ENCODE measurements at regions not wholly inside any gene's neighbourhood (a gene's known extent, or its start where the extent isn't known, plus 50 kb on each side); places are given as distances from the start of the nearest gene placed in this dataset.
"Not testable (repeated sequence)": the region's sequence is repeated elsewhere in the genome, so short reads cannot be mapped to it uniquely, and the experiment has no call there.

- DNase-seq (ENCODE audit: low read depth in 2 of 2) = no peak
Measured at GRCh38 chr4:63080934-63081333, 1328.3 kb downstream of the TECRL start.

- no peak for DNase-seq (ENCODE audit: low read depth in 2 of 2)
Measured at GRCh38 chr4:63063760-63064159, 1345.5 kb downstream of the TECRL start.

GRCh38 chr4:63062891-63063290 lies 1346.4 kb downstream of the TECRL start:
- DNase-seq (ENCODE audit: low read depth in 2 of 2) = not testable (repeated sequence)

GRCh38 chr4:63049726-63050125 lies 1359.5 kb downstream of the TECRL start:
- peak; percentile 2 to 8 for DNase-seq (ENCODE audit: low read depth in 2 of 2)

- DNase-seq (ENCODE audit: low read depth in 2 of 2) = no peak
Measured at GRCh38 chr4:63049278-63049677, 1360.0 kb downstream of the TECRL start.

- no peak for DNase-seq (ENCODE audit: low read depth in 2 of 2)
Measured at GRCh38 chr4:63036159-63036866, 1372.9 kb downstream of the TECRL start.

GRCh38 chr4:63029380-63029779 lies 1379.9 kb downstream of the TECRL start:
- DNase-seq (ENCODE audit: low read depth in 2 of 2) = no peak

GRCh38 chr4:63020661-63021060 lies 1388.6 kb downstream of the TECRL start:
- no peak for DNase-seq (ENCODE audit: low read depth in 2 of 2)

- DNase-seq (ENCODE audit: low read depth in 2 of 2) = no peak
Measured at GRCh38 chr4:63017300-63017699, 1392.0 kb downstream of the TECRL start.

GRCh38 chr4:62970846-62971245 lies 1438.4 kb downstream of the TECRL start:
- no peak for DNase-seq (ENCODE audit: low read depth in 2 of 2)

GRCh38 chr4:62960415-62960814 lies 1448.8 kb downstream of the TECRL start:
- DNase-seq (ENCODE audit: low read depth in 2 of 2) = no peak

GRCh38 chr4:62953752-62954151 lies 1455.5 kb downstream of the TECRL start:
- no peak for DNase-seq (ENCODE audit: low read depth in 2 of 2)

GRCh38 chr4:62952366-62952765 lies 1456.9 kb downstream of the TECRL start:
- DNase-seq (ENCODE audit: low read depth in 2 of 2) = no peak

- no peak for DNase-seq (ENCODE audit: low read depth in 2 of 2)
Measured at GRCh38 chr4:62948108-62948507, 1461.1 kb downstream of the TECRL start.

- DNase-seq (ENCODE audit: low read depth in 2 of 2) = no peak
Measured at GRCh38 chr4:62940229-62940628, 1469.0 kb downstream of the TECRL start.

GRCh38 chr4:62930884-62931283 lies 1478.4 kb downstream of the TECRL start:
- no peak for DNase-seq (ENCODE audit: low read depth in 2 of 2)

- DNase-seq (ENCODE audit: low read depth in 2 of 2) = no peak
Measured at GRCh38 chr4:62928483-62928882, 1480.8 kb downstream of the TECRL start.

- DNase-seq (ENCODE audit: low read depth in 2 of 2) = no peak
Measured at GRCh38 chr4:62927574-62927973, 1481.7 kb downstream of the TECRL start.

- DNase-seq (ENCODE audit: low read depth in 2 of 2) = no peak
Measured at GRCh38 chr4:62923783-62924182, 1485.5 kb downstream of the TECRL start.

GRCh38 chr4:62917649-62918048 lies 1491.6 kb downstream of the TECRL start:
- DNase-seq (ENCODE audit: low read depth in 2 of 2) = no peak

- DNase-seq (ENCODE audit: low read depth in 2 of 2) = no peak
Measured at GRCh38 chr4:62914758-62915157, 1494.5 kb downstream of the TECRL start.

GRCh38 chr4:62913065-62913464 lies 1496.2 kb downstream of the TECRL start:
- DNase-seq (ENCODE audit: low read depth in 2 of 2) = no peak

- DNase-seq (ENCODE audit: low read depth in 2 of 2) = no peak
Measured at GRCh38 chr4:62912531-62912930, 1496.7 kb downstream of the TECRL start.

GRCh38 chr4:62909238-62909637 lies 1500.0 kb downstream of the TECRL start:
- DNase-seq (ENCODE audit: low read depth in 2 of 2) = no peak
